SK-N-SH treated with all-trans-retinoic acid at 6 μM for 48 hours (cell line): ENCODE measurements at regions not wholly inside any gene's neighbourhood (a gene's known extent, or its start where the extent isn't known, plus 50 kb on each side); places are given as distances from the start of the nearest gene placed in this dataset.

ENCODE experiments used
- ARNTL ChIP-seq: fragments of 450-650 bp; formaldehyde crosslinking; IDR thresholded peaks from 2 replicates; pipeline ENCODE4 v1.5.0; 2020; ENCODE audit warnings: low read depth, mild to moderate bottlenecking, moderate library complexity, borderline replicate concordance
- BACH2 ChIP-seq: fragments of 250-450 bp; sonication (Bioruptor Pico); IDR thresholded peaks from 2 replicates; pipeline ENCODE4 v1.9.0; 2021; ENCODE audit warnings: mild to moderate bottlenecking, borderline replicate concordance
- CSDC2 ChIP-seq: fragments of 250-450 bp; sonication (Bioruptor Pico); IDR thresholded peaks from 2 replicates; pipeline ENCODE4 v1.5.0; 2020; ENCODE audit warnings: mild to moderate bottlenecking, moderate library complexity
- ISL1 ChIP-seq: fragments of 250-450 bp; sonication (Bioruptor Pico); IDR thresholded peaks from 2 replicates; pipeline ENCODE4 v2.1.2; 2022; ENCODE audit warnings: mild to moderate bottlenecking, moderate library complexity
- RARB ChIP-seq: fragments of 250-450 bp; sonication (Bioruptor Pico); IDR thresholded peaks from 2 replicates; pipeline ENCODE4 v1.8.0; 2021; ENCODE audit warnings: mild to moderate bottlenecking, moderate library complexity
- SNAI2 ChIP-seq: fragments of 250-450 bp; sonication (Bioruptor Pico); IDR thresholded peaks from 2 replicates; pipeline ENCODE4 v1.5.0; 2020; ENCODE audit warnings: mild to moderate bottlenecking, moderate library complexity
- ZC3H10 ChIP-seq: fragments of 250-450 bp; sonication (Bioruptor Pico); IDR thresholded peaks from 2 replicates; pipeline ENCODE4 v1.5.1; 2021; ENCODE audit warnings: mild to moderate bottlenecking, moderate library complexity
- ZFP3 ChIP-seq: fragments of 250-450 bp; sonication (Bioruptor Pico); IDR thresholded peaks from 2 replicates; pipeline ENCODE4 v1.5.0; 2020; ENCODE audit warnings: mild to moderate bottlenecking, moderate library complexity
- ZFP30 ChIP-seq: fragments of 450-650 bp; formaldehyde crosslinking; IDR thresholded peaks from 2 replicates; pipeline ENCODE4 v1.5.0; 2022; ENCODE audit warnings: mild to moderate bottlenecking, moderate library complexity
- ZNF565 ChIP-seq: fragments of 450-650 bp; formaldehyde crosslinking; conservative IDR thresholded peaks from 2 replicates; pipeline ENCODE4 v1.5.0; 2020; ENCODE audit warnings: low read depth, mild to moderate bottlenecking, moderate library complexity
- ZNF8 ChIP-seq: fragments of 450-650 bp; formaldehyde crosslinking; IDR thresholded peaks from 2 replicates; pipeline ENCODE4 v1.5.0; 2020; ENCODE audit warnings: mild to moderate bottlenecking, moderate library complexity
- TF ChIP-seq, protein P1 (sequence below): fragments of 250-450 bp; sonication (Bioruptor Pico); IDR thresholded peaks from 2 replicates; pipeline ENCODE4 v1.5.1; 2020; ENCODE audit warnings: low read depth, mild to moderate bottlenecking, moderate library complexity
- TF ChIP-seq, protein P2 (sequence below): fragments of 250-450 bp; sonication (Bioruptor Pico); IDR thresholded peaks from 2 replicates; pipeline ENCODE4 v1.8.0; 2020; ENCODE audit warnings: mild to moderate bottlenecking, moderate library complexity, borderline replicate concordance

DNA sequence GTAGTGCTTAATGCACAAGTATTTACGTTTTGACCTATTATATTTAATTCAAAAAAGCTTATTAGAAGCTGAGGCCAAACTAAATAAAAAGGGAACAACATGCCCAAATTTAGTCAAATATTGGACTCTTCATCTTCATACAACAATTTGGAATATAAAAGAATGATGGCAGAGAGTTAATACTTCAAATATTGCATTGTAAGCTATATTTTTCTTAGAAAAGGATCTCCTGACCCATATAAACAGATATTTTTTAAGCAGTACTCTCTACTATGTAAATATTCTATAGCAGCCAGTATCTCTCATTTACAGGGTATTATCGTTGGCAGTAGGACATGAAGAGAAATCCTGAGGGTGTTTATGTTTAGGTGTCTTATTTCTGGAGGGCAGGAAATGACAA, 531.2 kb downstream of the NYAP2 start:
- TF ChIP-seq, protein P1, sequence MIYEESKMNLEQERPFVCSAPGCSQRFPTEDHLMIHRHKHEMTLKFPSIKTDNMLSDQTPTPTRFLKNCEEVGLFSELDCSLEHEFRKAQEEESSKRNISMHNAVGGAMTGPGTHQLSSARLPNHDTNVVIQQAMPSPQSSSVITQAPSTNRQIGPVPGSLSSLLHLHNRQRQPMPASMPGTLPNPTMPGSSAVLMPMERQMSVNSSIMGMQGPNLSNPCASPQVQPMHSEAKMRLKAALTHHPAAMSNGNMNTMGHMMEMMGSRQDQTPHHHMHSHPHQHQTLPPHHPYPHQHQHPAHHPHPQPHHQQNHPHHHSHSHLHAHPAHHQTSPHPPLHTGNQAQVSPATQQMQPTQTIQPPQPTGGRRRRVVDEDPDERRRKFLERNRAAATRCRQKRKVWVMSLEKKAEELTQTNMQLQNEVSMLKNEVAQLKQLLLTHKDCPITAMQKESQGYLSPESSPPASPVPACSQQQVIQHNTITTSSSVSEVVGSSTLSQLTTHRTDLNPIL (CRISPR knock-in tag) = no peak
- TF ChIP-seq CSDC2 (CRISPR knock-in tag) (no peak), ARNTL (no peak), ZNF565 (CRISPR knock-in tag) (no peak), BACH2 (CRISPR knock-in tag) (no peak), ZNF8 (CRISPR knock-in tag) (no peak), ZFP30 (no peak), SNAI2 (CRISPR knock-in tag) (no peak), RARB (CRISPR knock-in tag) (no peak), ZFP3 (no peak), ZC3H10 (CRISPR knock-in tag) (no peak), ISL1 (CRISPR knock-in tag) (no peak)
- TF ChIP-seq, protein P2, sequence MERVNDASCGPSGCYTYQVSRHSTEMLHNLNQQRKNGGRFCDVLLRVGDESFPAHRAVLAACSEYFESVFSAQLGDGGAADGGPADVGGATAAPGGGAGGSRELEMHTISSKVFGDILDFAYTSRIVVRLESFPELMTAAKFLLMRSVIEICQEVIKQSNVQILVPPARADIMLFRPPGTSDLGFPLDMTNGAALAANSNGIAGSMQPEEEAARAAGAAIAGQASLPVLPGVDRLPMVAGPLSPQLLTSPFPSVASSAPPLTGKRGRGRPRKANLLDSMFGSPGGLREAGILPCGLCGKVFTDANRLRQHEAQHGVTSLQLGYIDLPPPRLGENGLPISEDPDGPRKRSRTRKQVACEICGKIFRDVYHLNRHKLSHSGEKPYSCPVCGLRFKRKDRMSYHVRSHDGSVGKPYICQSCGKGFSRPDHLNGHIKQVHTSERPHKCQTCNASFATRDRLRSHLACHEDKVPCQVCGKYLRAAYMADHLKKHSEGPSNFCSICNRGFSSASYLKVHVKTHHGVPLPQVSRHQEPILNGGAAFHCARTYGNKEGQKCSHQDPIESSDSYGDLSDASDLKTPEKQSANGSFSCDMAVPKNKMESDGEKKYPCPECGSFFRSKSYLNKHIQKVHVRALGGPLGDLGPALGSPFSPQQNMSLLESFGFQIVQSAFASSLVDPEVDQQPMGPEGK (CRISPR knock-in tag) = no peak
